ENCODE measurements at regions not wholly inside any gene's neighbourhood (a gene's known extent, or its start where the extent isn't known, plus 50 kb on each side); places are given as distances from the start of the nearest gene placed in this dataset.

DNA sequence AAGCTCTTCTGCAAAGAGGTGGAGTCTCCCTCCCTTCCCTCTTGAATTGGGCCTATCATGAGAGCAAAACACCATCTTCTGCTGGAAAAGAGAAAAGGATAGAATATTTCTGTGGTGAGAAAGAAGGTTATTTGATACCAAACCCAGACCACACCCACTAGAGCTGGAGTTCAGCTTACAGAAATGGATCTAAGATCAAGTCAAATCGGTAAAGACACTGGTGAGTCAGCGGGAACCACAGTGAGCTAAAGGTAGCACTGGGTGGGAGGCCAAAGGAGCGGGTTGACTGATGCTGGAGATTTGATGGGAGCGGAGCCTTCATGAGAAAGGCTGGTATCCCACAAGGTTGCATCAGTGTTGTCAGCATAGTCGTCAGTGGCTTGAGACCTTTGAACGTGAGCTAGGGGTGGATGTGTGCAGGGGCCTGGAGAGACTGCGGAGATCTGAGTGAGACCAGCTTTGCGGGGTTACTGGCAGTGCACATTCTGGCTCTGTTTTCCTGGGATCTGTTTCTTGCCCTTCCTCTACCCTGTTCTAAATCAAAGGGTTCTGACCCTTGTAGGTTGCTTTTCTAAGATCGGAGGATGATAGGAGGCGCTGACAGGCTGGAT lies 106.4 kb upstream of the SCOC start:
- TF ChIP-seq, protein P1, sequence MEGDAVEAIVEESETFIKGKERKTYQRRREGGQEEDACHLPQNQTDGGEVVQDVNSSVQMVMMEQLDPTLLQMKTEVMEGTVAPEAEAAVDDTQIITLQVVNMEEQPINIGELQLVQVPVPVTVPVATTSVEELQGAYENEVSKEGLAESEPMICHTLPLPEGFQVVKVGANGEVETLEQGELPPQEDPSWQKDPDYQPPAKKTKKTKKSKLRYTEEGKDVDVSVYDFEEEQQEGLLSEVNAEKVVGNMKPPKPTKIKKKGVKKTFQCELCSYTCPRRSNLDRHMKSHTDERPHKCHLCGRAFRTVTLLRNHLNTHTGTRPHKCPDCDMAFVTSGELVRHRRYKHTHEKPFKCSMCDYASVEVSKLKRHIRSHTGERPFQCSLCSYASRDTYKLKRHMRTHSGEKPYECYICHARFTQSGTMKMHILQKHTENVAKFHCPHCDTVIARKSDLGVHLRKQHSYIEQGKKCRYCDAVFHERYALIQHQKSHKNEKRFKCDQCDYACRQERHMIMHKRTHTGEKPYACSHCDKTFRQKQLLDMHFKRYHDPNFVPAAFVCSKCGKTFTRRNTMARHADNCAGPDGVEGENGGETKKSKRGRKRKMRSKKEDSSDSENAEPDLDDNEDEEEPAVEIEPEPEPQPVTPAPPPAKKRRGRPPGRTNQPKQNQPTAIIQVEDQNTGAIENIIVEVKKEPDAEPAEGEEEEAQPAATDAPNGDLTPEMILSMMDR (IDR thresholded peaks at IDR 0.05; ENCODE audit: low read depth, low read length, missing control alignments) = no peak
- no peak for DNase-seq (ENCODE audit: low read depth)
- no peak overlapping the region for H3K4me3 ChIP-seq (ENCODE audit: low read depth, low read length)

DNA sequence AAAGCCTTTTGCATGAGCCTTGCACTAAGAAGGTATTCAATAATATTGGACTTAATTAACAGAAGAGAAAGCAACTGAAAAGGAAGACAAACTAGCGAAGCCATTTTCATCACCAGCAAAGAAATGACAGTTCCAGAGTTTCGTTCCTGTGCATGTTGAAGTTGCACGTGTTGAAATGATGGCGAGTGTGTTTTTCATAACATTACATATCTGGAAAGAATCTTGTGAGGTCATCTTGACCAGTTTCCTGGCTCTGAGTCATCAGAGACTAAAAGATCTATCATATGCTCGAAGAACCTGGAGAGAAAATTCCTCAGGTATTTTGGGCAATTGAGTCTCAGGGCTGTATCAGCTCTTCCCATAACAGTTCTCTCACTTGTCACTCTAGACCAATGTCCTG lies 106.2 kb upstream of the MAML3 start:
- TF ChIP-seq, protein P1 (IDR thresholded peaks at IDR 0.05; ENCODE audit: low read depth, low read length, missing control alignments) = no peak
- no peak overlapping the region for H3K4me3 ChIP-seq (ENCODE audit: low read depth, low read length)
- DNase-seq (ENCODE audit: low read depth) = no peak

DNA sequence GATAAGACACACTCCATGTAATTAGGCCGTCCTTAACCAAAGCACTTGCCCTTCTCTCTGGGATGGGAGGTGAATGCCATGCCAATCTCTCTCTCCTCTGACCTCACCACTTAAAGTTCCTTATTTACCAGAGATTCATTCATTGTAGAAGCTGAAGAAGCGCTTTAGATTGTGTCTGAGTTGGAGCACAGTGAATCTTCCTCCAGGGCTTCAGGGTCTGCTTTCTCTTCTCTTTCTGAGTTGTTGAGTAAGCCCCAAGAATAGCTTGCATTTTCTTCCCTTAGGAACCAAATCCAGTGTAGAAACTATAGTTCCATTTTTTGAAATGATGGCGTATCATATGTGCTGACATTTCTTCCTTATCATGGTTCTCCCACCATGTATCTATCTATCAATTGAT lies 104.5 kb upstream of the MAML3 start:
- H3K4me3 ChIP-seq (ENCODE audit: low read depth, low read length) = no peak overlapping the region
- TF ChIP-seq, protein P1 (IDR thresholded peaks at IDR 0.05; ENCODE audit: low read depth, low read length, missing control alignments) = no peak
- DNase-seq (ENCODE audit: low read depth) = no peak

DNA sequence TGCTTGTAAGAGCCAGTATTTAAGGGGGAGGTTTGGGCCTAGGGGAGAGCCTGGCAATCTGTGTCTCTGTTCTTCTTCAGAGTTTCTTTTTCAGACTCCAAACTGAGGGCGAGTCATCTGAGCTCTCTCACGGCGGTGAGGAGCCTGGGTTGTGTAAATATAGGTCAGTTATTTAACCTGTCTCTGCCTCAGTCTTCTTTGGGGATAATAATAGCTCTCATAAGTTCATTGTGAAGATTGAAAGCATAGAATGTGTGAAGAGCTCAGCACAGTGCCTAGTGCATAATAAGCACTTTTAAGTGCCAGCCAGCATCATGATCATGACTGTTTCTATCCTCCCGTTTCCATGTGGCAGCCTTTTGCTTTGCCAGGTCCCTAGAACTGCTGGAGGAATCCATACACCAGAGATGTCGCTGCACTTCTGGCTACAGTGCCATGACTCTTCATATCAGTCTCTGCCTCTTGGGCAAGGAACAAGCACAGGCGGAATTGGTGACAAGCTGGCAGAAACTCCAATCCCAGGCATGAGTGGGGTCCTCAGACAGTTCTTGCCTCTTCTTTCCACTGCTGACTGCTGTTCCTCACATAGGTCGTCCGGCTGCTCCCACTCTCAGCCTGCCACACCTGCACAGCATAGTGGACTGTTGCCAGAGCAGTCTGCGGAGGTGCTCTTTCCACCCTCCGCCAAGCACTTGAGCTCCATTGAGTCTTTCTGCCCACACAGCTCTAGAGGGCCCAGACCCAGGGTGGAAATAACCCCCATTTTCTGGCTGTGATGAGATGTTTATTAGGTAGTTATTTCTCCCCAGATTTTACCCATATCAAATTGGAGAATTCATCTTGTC lies 103.7 kb upstream of the MAML3 start:
- DNase-seq (ENCODE audit: low read depth) = no peak
- H3K4me3 ChIP-seq (ENCODE audit: low read depth, low read length) = no peak overlapping the region
- TF ChIP-seq, protein P1 (IDR thresholded peaks at IDR 0.05; ENCODE audit: low read depth, low read length, missing control alignments) = no peak

DNA sequence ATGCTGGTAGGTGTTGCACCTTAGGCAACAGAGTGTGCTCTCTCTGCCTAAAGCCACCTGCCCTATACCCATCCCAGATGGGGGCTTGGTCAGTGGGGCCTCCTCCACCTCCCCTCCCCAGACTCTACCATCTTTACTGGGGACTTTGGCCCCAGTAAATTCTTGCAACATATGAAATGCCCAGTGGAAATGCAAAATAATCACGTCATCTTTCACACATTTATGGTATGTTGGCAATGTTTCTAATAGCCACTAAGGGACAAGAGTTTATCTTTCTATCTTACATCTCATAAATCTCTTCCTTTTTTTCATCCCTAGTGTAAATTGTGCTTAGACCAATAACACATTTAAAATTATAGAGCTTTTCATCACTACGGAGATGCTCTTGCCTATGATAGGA lies 103.0 kb upstream of the MAML3 start:
- DNase-seq (ENCODE audit: low read depth) = no peak
- no peak overlapping the region for H3K4me3 ChIP-seq (ENCODE audit: low read depth, low read length)
- TF ChIP-seq, protein P1 (IDR thresholded peaks at IDR 0.05; ENCODE audit: low read depth, low read length, missing control alignments) = no peak

DNA sequence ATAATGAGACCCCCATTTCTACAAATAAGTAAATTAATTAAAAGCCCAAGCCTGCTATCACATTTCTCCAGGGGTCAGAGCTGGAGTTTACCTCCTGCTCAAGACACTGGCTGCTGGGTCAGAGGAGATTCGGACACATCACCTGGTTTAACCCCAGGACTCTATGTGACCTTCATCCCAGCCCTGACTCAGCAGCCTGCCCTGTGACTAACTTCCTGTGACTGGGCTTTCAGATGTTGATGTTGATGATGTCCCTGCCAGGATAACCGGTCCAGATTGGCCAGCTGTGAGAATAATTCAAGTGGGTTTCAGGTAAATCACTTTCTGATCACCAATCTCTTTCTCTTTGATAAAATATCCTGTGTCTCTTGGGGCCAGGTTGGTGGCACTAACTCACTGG lies 102.4 kb upstream of the MAML3 start:
- no peak for DNase-seq (ENCODE audit: low read depth)
- TF ChIP-seq, protein P1 (IDR thresholded peaks at IDR 0.05; ENCODE audit: low read depth, low read length, missing control alignments) = no peak
- H3K4me3 ChIP-seq (ENCODE audit: low read depth, low read length) = no peak overlapping the region

Measured in GM12864 (cell line).